Thoracic aorta (tissue), 2 donors: ENCODE measurements at regions not wholly inside any gene's neighbourhood (a gene's known extent, or its start where the extent isn't known, plus 50 kb on each side); places are given as distances from the start of the nearest gene placed in this dataset.

Experiments used
- ATAC-seq: fragments of 150-250 bp; one replicate; pipeline ENCODE4 v1.8.0; 2017; ENCODE audit warnings: low read depth; ENCODE audit not compliant: insufficient number of reproducible peaks, low FRiP score
- DNase-seq: peaks from one replicate; pipeline ENCODE4 v3.0.0-alpha.2; 2020; ENCODE audit warnings: low spot score
- H3K27ac ChIP-seq, 2 donors: fragments of 200-600 bp; sonication (generic); 1 replicate in 1 of 2; 2 replicates in 1 of 2; pipeline ENCODE4 v1.5.1; 2016; ENCODE audit warnings: mild to moderate bottlenecking in 2 of 2, moderate library complexity in 2 of 2
- H3K27me3 ChIP-seq: fragments of 200-600 bp; sonication (generic); replicated peaks from 2 replicates; pipeline ENCODE4 v1.6.0; 2016; ENCODE audit warnings: mild to moderate bottlenecking; ENCODE audit not compliant: insufficient read depth
- H3K36me3 ChIP-seq: fragments of 200-600 bp; sonication (generic); one replicate; pipeline ENCODE4 v1.5.1; 2016
- H3K4me1 ChIP-seq, 2 donors: fragments of 200-600 bp; sonication (generic); 1 replicate in 1 of 2; 2 replicates in 1 of 2; pipeline versions ENCODE4 v1.5.1 to v1.6.0; 2016; ENCODE audit warnings: low read depth in 2 of 2, mild to moderate bottlenecking in 1 of 2; ENCODE audit not compliant: control insufficient read depth in 1 of 2
- H3K4me3 ChIP-seq: fragments of 200-600 bp; sonication (generic); 2 replicates; pipeline ENCODE4 v1.5.1; 2016; ENCODE audit warnings: mild to moderate bottlenecking
- H3K9me3 ChIP-seq: fragments of 200-600 bp; sonication (generic); 2 replicates; pipeline ENCODE4 v1.5.1; 2016
- TF ChIP-seq, protein P1 (sequence below): fragments of 200-600 bp; sonication (generic); IDR thresholded peaks from one replicate; pipeline ENCODE4 v1.5.1; 2019; ENCODE audit warnings: antibody characterized with exemption

DNA sequence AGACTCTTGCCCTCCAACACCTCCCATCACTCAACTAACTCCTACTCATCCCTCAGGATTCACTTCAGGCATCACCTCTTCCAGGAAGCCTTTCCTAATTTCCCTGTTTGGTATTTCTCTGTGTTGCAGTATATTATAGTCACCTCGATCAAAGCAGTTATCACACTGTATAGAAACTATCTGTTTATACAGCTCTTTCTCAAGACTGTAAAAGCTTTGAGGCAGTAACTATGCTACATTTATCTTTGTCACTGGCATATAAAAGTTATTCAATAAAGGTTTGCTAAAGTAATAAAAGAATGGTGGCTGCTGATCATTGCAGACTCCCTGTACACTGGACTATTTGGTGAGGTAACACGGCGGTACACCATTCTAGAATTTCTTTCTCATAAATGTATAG lies 284.9 kb downstream of the PAX3 start:
- H3K36me3 ChIP-seq: no peaks in the 10 kb centered on the region
- H3K27ac ChIP-seq: no peak overlapping the region
- H3K9me3 ChIP-seq: no peaks in the 10 kb centered on the region
- no peak for ATAC-seq
- no peaks in the 10 kb centered on the region for H3K27me3 ChIP-seq
- H3K4me1 ChIP-seq: no peaks in the 10 kb centered on the region
- TF ChIP-seq, protein P1, sequence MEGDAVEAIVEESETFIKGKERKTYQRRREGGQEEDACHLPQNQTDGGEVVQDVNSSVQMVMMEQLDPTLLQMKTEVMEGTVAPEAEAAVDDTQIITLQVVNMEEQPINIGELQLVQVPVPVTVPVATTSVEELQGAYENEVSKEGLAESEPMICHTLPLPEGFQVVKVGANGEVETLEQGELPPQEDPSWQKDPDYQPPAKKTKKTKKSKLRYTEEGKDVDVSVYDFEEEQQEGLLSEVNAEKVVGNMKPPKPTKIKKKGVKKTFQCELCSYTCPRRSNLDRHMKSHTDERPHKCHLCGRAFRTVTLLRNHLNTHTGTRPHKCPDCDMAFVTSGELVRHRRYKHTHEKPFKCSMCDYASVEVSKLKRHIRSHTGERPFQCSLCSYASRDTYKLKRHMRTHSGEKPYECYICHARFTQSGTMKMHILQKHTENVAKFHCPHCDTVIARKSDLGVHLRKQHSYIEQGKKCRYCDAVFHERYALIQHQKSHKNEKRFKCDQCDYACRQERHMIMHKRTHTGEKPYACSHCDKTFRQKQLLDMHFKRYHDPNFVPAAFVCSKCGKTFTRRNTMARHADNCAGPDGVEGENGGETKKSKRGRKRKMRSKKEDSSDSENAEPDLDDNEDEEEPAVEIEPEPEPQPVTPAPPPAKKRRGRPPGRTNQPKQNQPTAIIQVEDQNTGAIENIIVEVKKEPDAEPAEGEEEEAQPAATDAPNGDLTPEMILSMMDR: no peak
- no peak for DNase-seq
- H3K4me3 ChIP-seq: no peak overlapping the region

DNA sequence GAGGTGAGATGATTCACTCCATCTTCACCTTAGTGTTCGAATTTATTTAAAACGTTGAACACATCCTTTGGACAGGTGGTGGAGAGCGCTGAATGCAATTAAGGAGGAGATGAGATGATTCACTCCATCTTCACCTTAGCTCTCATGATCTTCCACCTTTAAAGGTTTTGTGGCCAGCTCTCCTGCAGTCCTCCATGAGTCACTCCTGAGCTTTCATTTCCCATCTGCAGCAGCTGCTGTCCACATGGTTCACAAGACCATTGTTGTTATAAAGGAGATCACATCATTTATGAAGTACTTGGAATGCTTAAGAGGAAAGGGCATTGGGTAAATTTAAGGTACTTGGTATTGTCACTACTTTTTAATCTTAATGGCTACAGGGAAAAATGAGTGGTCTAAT lies 298.5 kb downstream of the PAX3 start:
- H3K4me3 ChIP-seq: no peak overlapping the region
- H3K27ac ChIP-seq: no peak overlapping the region
- TF ChIP-seq, protein P1: no peak
- no peaks in the 10 kb centered on the region for H3K4me1 ChIP-seq
- no peak for DNase-seq
- no peaks in the 10 kb centered on the region for H3K27me3 ChIP-seq
- H3K9me3 ChIP-seq: no peaks in the 10 kb centered on the region
- H3K36me3 ChIP-seq: no peaks in the 10 kb centered on the region
- ATAC-seq: no peak

DNA sequence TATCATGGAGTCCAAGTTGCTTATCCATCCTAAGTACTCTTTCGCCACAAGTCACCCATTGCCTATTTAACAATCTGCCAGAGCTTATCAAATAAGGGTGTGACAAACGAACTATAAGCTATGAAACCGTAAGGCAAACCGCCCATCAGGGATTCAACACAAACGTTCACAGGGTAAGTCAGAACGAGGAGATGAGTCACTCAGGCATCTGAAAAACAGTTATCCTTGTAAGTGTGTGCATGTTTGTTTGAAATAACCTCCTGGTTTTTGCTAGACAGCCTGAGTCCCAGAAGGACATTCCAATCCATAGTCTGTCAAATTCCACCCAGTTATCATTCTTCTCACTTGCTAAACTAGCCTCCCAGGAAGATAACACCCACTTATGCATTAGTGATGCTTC lies 299.1 kb downstream of the PAX3 start:
- Histone ChIP-seq H3K27ac (no peak overlapping the region), H3K36me3 (no peaks in the 10 kb centered on the region), H3K27me3 (no peaks in the 10 kb centered on the region), H3K4me1 (no peaks in the 10 kb centered on the region), H3K4me3 (no peak overlapping the region), H3K9me3 (no peaks in the 10 kb centered on the region)
- ATAC-seq (no peak), DNase-seq (no peak)
- TF ChIP-seq, protein P1: no peak

DNA sequence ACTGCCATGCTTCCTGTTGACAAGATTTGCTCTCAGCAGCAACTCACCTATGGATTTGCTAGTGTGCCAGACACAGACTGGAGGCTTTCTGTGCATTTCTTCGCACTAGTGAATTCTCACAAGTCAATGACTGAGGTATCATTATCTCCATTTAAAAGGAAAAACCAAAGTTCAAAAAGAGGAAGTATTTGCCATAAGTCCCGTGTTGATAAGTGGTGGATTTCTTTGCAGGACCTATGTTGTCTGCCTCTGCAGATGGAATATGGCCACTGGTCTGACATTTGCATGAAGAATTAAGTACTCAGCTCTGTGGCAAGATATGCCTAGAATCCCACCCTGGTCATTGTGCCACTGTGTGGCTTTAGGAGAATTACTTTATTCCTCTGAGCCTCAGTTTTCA lies 299.6 kb downstream of the PAX3 start:
- TF ChIP-seq, protein P1: no peak
- Histone ChIP-seq H3K27ac (no peak overlapping the region), H3K9me3 (no peaks in the 10 kb centered on the region), H3K27me3 (no peaks in the 10 kb centered on the region), H3K4me3 (no peak overlapping the region), H3K4me1 (no peaks in the 10 kb centered on the region), H3K36me3 (no peaks in the 10 kb centered on the region)
- no peak for ATAC-seq
- DNase-seq: no peak

DNA sequence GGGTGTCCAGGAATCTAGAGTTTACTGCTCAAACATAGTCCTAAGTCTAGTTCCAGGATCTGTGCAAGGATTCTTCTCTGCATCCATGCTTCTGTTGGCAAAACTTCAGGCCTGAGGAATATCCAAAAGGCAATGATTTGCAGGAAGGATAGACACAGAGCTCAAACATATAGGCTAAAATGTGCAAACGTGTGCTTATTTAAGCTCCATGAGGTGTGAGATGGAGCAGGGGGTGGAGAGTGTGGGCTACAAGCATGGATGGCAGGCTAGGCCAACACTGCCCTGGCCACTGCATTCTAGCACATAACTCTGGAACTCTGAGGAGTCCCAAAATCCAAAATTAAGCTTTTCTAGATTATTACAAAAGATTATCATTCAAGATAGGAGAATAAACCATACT lies 301.1 kb downstream of the PAX3 start:
- Histone ChIP-seq H3K27ac (no peak overlapping the region), H3K4me3 (no peak overlapping the region), H3K9me3 (no peaks in the 10 kb centered on the region), H3K36me3 (no peaks in the 10 kb centered on the region), H3K27me3 (no peaks in the 10 kb centered on the region), H3K4me1 (no peaks in the 10 kb centered on the region)
- TF ChIP-seq, protein P1: no peak
- no peak for ATAC-seq
- no peak for DNase-seq
